Activated CD4-positive, alpha-beta T cell treated with anti-CD3 and anti-CD28 coated beads for 36 hours (primary cell): ENCODE measurements at regions not wholly inside any gene's neighbourhood (a gene's known extent, or its start where the extent isn't known, plus 50 kb on each side); places are given as distances from the start of the nearest gene placed in this dataset.

Experiments used
- ATAC-seq: fragments of 200-7000 bp; cut with Tn5 transposase; one replicate; pipeline ENCODE4 v1.10.0; 2021; ENCODE audit warnings: mild to moderate bottlenecking, moderate library complexity
- CTCF ChIA-PET: fragments of 350-600 bp; sonication (Branson Sonifier 250); formaldehyde crosslinking; loops from one replicate; lab custom pipeline; 2021; ENCODE audit warnings: antibody characterized with exemption; lab: Charles Lee
- POLR2A ChIA-PET: fragments of 350-600 bp; sonication (Branson Sonifier 250); formaldehyde crosslinking; loops from one replicate; lab custom pipeline; 2021; ENCODE audit warnings: antibody characterized with exemption, inconsistent platforms; lab: Charles Lee
- DNase-seq: peaks from one replicate; pipeline ENCODE4 v3.0.0-alpha.2; 2020
- H3K27ac Mint-ChIP-seq: one replicate; pipeline ENCODE4 v1.8.0; 2021; ENCODE audit warnings: mixed read lengths
- H3K27me3 Mint-ChIP-seq: one replicate; pipeline ENCODE4 v1.8.0; 2021; ENCODE audit warnings: mixed read lengths
- H3K36me3 Mint-ChIP-seq: one replicate; pipeline ENCODE4 v1.8.0; 2021; ENCODE audit warnings: low read depth, mixed read lengths
- H3K4me1 Mint-ChIP-seq: one replicate; pipeline ENCODE4 v1.8.0; 2021; ENCODE audit warnings: mixed read lengths
- H3K4me3 Mint-ChIP-seq: one replicate; pipeline ENCODE4 v1.8.0; 2021; ENCODE audit warnings: mild to moderate bottlenecking, moderate library complexity, mixed read lengths
- H3K9me3 Mint-ChIP-seq: one replicate; pipeline ENCODE4 v1.8.0; 2021; ENCODE audit warnings: low read depth, mixed read lengths
- intact Hi-C, 2 experiments: fragments of 100-400 bp; cut with DNase I in 1 of 2; cut with micrococcal nuclease in 1 of 2; formaldehyde crosslinking; loops; one replicate each; pipeline versions ENCODE4 v1.14.2 to v1.15.1; 2022 to 2024; cut with DNase I, micrococcal nuclease

- intact Hi-C loops = loop anchor here (1.0 to 5.0 kb wide), 3 partner anchors 90 to 287 kb away; no protein-coding TSS in a partner anchor
- H3K9me3 Mint-ChIP-seq = no peaks in the 10 kb centered on the region
- H3K27me3 Mint-ChIP-seq = peaks cover 6% of the 10 kb centered on the region
- peak; percentile 90 for ATAC-seq
- POLR2A ChIA-PET = interaction anchor here (0.6 to 0.7 kb wide), 2 partner anchors 29 to 413 kb away, joined by 4 to 9 read pairs; no protein-coding TSS in a partner anchor
- DNase-seq = peak; percentile 78
- peaks cover 37% of the 10 kb centered on the region for H3K4me1 Mint-ChIP-seq
- H3K27ac Mint-ChIP-seq = no peak overlapping the region
- CTCF ChIA-PET = interaction anchor here (0.6 to 1.2 kb wide), 3 partner anchors 39 to 182 kb away, joined by 3 to 4 read pairs (median 3); no protein-coding TSS in a partner anchor
- no peaks in the 10 kb centered on the region for H3K36me3 Mint-ChIP-seq
- H3K4me3 Mint-ChIP-seq = no peak overlapping the region
Observed at GRCh38 chr6:105810105-105810921, 275.8 kb upstream of the PRDM1 start.

DNA sequence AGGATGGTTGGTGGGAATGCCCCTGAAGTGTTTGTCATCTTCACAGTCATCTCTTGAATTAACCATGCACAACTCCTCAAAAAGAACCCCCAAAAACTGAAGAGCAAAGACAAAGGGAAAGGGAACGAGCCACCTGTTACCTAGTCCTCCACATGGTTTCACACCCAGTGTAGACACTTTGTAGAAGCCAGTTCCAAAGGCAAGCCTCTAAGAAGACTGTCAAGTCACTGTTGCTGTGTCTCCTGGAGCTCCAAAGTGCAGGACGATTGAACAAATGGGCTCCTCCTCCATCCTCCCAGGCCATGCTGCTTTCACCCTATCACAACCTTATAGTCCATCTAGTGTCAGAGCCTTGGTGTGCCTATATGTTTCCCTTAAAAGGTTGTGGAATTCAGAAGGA lies 277.6 kb upstream of the PRDM1 start:
- peaks cover 3% of the 10 kb centered on the region for H3K27me3 Mint-ChIP-seq
- ChIA-PET CTCF (no interaction called here), POLR2A (no interaction called here)
- ATAC-seq = no peak
- H3K4me1 Mint-ChIP-seq = peaks cover 30% of the 10 kb centered on the region
- H3K4me3 Mint-ChIP-seq = no peak overlapping the region
- no peak overlapping the region for H3K27ac Mint-ChIP-seq
- H3K9me3 Mint-ChIP-seq = no peaks in the 10 kb centered on the region
- no peaks in the 10 kb centered on the region for H3K36me3 Mint-ChIP-seq
- DNase-seq = no peak
- intact Hi-C loops = loop anchor here in 1 of 2 experiments (5.0 kb wide), 1 partner anchor 161 kb away; no protein-coding TSS in a partner anchor

DNA sequence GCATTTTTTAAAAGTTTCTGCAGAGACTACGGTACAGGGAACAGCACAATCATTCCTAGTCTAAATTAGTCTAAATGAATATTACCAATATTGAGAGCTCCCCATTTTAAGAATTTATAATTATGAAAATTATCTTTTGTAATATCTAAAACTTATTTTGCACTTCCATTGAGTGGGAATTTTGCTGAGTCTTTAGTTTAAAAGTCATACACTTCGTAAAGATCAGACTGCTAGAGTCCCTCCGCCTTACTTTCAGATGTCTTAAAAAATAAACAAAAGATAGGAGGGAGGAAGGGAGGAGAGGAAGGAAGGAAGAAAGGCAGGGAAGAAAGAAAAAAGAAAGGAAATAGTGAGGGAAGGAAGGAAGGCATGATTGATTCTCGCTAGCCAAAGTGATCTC lies 278.2 kb upstream of the PRDM1 start:
- no peak overlapping the region for H3K27ac Mint-ChIP-seq

GRCh38 chr6:105806486-105806920 lies 279.6 kb upstream of the PRDM1 start:
- DNase-seq (no peak), ATAC-seq (no peak)
- intact Hi-C loops = loop anchor here in 1 of 2 experiments (5.0 kb wide), 1 partner anchor 159 kb away; no protein-coding TSS in a partner anchor
- Mint-ChIP-seq H3K27me3 (no peaks in the 10 kb centered on the region), H3K27ac (no peak overlapping the region), H3K4me1 (peaks cover 30% of the 10 kb centered on the region), H3K36me3 (no peaks in the 10 kb centered on the region), H3K4me3 (no peak overlapping the region), H3K9me3 (no peaks in the 10 kb centered on the region)
- ChIA-PET POLR2A (no interaction called here), CTCF (no interaction called here)

More for the DNA sequence above, 278.2 kb upstream of the PRDM1 start:
- DNase-seq (no peak), ATAC-seq (no peak)
- Mint-ChIP-seq H3K36me3 (no peaks in the 10 kb centered on the region), H3K27me3 (peaks cover 3% of the 10 kb centered on the region), H3K9me3 (no peaks in the 10 kb centered on the region), H3K4me3 (no peak overlapping the region), H3K4me1 (peaks cover 30% of the 10 kb centered on the region)
- intact Hi-C loops = loop anchor here in 1 of 2 experiments (5.0 kb wide), 1 partner anchor 161 kb away; no protein-coding TSS in a partner anchor
- POLR2A ChIA-PET = no interaction called here
- CTCF ChIA-PET = no interaction called here

DNA sequence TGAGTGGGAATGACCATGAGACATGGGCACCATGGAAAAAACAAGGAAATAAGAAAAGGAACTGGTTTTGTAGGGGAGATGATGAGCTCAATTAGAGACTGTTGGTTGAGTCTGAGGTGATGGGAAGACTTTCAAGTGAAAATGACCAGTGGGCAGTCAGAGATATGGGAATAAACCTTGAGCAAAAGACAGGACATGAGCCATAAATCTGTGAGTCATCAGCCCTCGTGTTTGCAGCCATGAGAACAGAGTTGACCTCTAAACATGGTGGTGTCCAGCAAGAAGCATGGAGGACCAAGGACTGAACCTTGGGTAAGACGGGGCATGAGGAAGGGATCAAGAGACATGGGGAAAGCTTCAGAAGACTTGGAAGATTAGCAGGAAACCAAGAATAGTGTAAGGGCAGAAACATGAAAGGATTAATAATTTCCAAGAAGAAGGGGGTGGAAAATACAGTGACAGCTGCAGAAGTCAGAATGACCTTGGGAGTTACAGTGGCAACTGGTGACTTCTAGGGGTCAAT lies 280.6 kb upstream of the PRDM1 start:
- H3K4me3 Mint-ChIP-seq = no peak overlapping the region
- no peaks in the 10 kb centered on the region for H3K9me3 Mint-ChIP-seq
- peaks cover 27% of the 10 kb centered on the region for H3K4me1 Mint-ChIP-seq
- intact Hi-C loops = loop anchor here in 1 of 2 experiments (5.0 kb wide), 1 partner anchor 158 kb away; no protein-coding TSS in a partner anchor
- peaks cover 2% of the 10 kb centered on the region for H3K27me3 Mint-ChIP-seq
- no peaks in the 10 kb centered on the region for H3K36me3 Mint-ChIP-seq
- H3K27ac Mint-ChIP-seq = no peak overlapping the region
- ATAC-seq = no peak
- ChIA-PET POLR2A (no interaction called here), CTCF (interaction anchor here (0.6 kb wide), 1 partner anchor 188 kb away, joined by 3 read pairs; no protein-coding TSS in a partner anchor)
- no peak for DNase-seq

GRCh38 chr6:105804424-105804823 lies 281.7 kb upstream of the PRDM1 start:
- POLR2A ChIA-PET = no interaction called here

GRCh38 chr6:105804000-105804399 lies 282.1 kb upstream of the PRDM1 start:
- Mint-ChIP-seq H3K27me3 (peaks cover 2% of the 10 kb centered on the region), H3K4me3 (no peak overlapping the region), H3K9me3 (no peaks in the 10 kb centered on the region), H3K4me1 (peaks cover 11% of the 10 kb centered on the region), H3K27ac (no peak overlapping the region), H3K36me3 (no peaks in the 10 kb centered on the region)
- POLR2A ChIA-PET = no interaction called here
- CTCF ChIA-PET = no interaction called here
- DNase-seq = no peak
- intact Hi-C loops = no loop called here
- no peak for ATAC-seq

More at GRCh38 chr6:105804424-105804823, 281.7 kb upstream of the PRDM1 start:
- no peaks in the 10 kb centered on the region for H3K36me3 Mint-ChIP-seq
- no peaks in the 10 kb centered on the region for H3K9me3 Mint-ChIP-seq
- H3K4me3 Mint-ChIP-seq = no peak overlapping the region
- H3K27ac Mint-ChIP-seq = no peak overlapping the region
- DNase-seq (no peak), ATAC-seq (no peak)
- intact Hi-C loops = no loop called here
- peaks cover 2% of the 10 kb centered on the region for H3K27me3 Mint-ChIP-seq
- CTCF ChIA-PET = no interaction called here
- peaks cover 15% of the 10 kb centered on the region for H3K4me1 Mint-ChIP-seq

DNA sequence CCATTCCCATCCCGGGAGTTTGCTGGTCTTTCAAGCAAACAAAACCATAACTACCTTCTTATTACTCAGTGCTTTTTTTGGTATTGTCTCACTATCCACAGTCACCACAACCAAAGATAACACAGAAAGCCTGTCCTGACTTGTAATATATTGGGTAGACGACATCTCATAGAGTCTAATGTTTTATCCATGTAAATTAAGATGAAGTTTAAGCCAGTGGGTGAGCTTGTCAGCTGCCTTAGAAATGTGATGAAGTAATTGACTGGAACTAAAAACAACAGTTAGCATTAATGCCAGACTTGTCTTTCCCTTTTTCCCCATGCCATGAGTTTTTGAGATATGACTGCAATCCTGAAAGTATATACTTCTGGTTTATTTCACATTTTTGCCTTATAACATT lies 282.7 kb upstream of the PRDM1 start:
- POLR2A ChIA-PET = no interaction called here
- intact Hi-C loops = no loop called here
- Mint-ChIP-seq H3K36me3 (no peaks in the 10 kb centered on the region), H3K4me1 (peaks cover 5% of the 10 kb centered on the region), H3K27ac (no peak overlapping the region), H3K27me3 (peaks cover 2% of the 10 kb centered on the region), H3K9me3 (no peaks in the 10 kb centered on the region), H3K4me3 (no peak overlapping the region)
- CTCF ChIA-PET = no interaction called here
- no peak for ATAC-seq
- DNase-seq = no peak

- ChIA-PET POLR2A (no interaction called here), CTCF (no interaction called here)
- H3K27ac Mint-ChIP-seq = no peak overlapping the region
- no peak overlapping the region for H3K4me3 Mint-ChIP-seq
- DNase-seq (no peak), ATAC-seq (no peak)
- H3K9me3 Mint-ChIP-seq = no peaks in the 10 kb centered on the region
- no peaks in the 10 kb centered on the region for H3K36me3 Mint-ChIP-seq
- peaks cover 2% of the 10 kb centered on the region for H3K27me3 Mint-ChIP-seq
- no peaks in the 10 kb centered on the region for H3K4me1 Mint-ChIP-seq
- intact Hi-C loops = no loop called here
Observed at GRCh38 chr6:105802703-105803102, 283.4 kb upstream of the PRDM1 start.

DNA sequence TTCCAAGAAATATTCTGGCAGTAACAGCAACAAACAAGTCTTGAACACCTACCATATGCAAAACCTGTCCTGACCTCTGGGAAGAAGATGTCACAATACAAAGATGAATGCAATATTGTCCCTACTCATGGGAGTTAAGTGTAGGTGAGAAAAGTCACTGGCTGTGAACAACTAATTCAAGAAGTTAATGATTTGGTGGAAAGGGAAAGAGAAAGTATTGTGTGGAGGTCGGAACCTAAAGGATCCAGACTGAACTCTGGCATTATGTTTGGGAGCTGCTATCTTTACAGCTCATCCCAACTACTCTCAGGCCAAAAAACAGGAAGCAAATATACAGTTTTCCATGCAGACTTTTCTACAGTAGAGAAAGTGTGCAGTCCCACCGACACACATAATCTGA lies 285.3 kb upstream of the PRDM1 start:
- Mint-ChIP-seq H3K4me3 (no peak overlapping the region), H3K4me1 (peaks cover 4% of the 10 kb centered on the region), H3K27ac (no peak overlapping the region), H3K36me3 (no peaks in the 10 kb centered on the region), H3K27me3 (peaks cover 2% of the 10 kb centered on the region), H3K9me3 (no peaks in the 10 kb centered on the region)
- DNase-seq (no peak), ATAC-seq (no peak)
- intact Hi-C loops = no loop called here
- CTCF ChIA-PET = interaction anchor here (1.0 to 1.2 kb wide), 3 partner anchors 22 to 282 kb away, joined by 3 read pairs; no protein-coding TSS in a partner anchor
- POLR2A ChIA-PET = no interaction called here

GRCh38 chr6:105800398-105800797 lies 285.7 kb upstream of the PRDM1 start:
- CTCF ChIA-PET = interaction anchor here (1.0 to 1.2 kb wide), 2 partner anchors 21 to 82 kb away, joined by 3 read pairs; no protein-coding TSS in a partner anchor
- no peaks in the 10 kb centered on the region for H3K36me3 Mint-ChIP-seq

More at GRCh38 chr6:105800398-105800797, 285.7 kb upstream of the PRDM1 start:
- ATAC-seq (peak; percentile 37), DNase-seq (no peak)
- Mint-ChIP-seq H3K4me1 (peaks cover 9% of the 10 kb centered on the region), H3K27ac (no peak overlapping the region), H3K9me3 (no peaks in the 10 kb centered on the region), H3K4me3 (no peak overlapping the region), H3K27me3 (peaks cover 2% of the 10 kb centered on the region)
- intact Hi-C loops = no loop called here
- POLR2A ChIA-PET = no interaction called here
